GM23338 (cell line): ENCODE measurements at regions not wholly inside any gene's neighbourhood (a gene's known extent, or its start where the extent isn't known, plus 50 kb on each side); places are given as distances from the start of the nearest gene placed in this dataset.

Experiments used
- ATAC-seq: fragments of 200-7000 bp; cut with Tn5 transposase; 3 replicates; pipeline ENCODE4 v1.9.1; 2020
- DNase-seq: peaks from one replicate; pipeline ENCODE4 v3.0.0-alpha.2; 2015; ENCODE audit warnings: low spot score
- H2AFZ ChIP-seq: fragments of 200-600 bp; sonication (generic); 2 replicates; pipeline ENCODE4 v1.8.0; 2016; ENCODE audit warnings: antibody characterized with exemption, mild to moderate bottlenecking, moderate library complexity
- H3F3A ChIP-seq: fragments of 200-600 bp; sonication (generic); replicated peaks from 2 replicates; pipeline ENCODE4 v1.8.0; 2017; ENCODE audit warnings: antibody characterized with exemption, mixed run types, low read depth
- H3K27ac ChIP-seq: fragments of 200-600 bp; sonication (generic); 2 replicates; pipeline ENCODE4 v1.6.1; 2016; ENCODE audit warnings: low read depth
- H3K27me3 ChIP-seq: fragments of 200-600 bp; sonication (generic); 2 replicates; pipeline ENCODE4 v1.8.0; 2016; ENCODE audit warnings: mild to moderate bottlenecking, mixed run types, moderate library complexity; ENCODE audit not compliant: insufficient read depth
- H3K36me3 ChIP-seq: fragments of 200-600 bp; sonication (generic); 2 replicates; pipeline ENCODE4 v1.8.0; 2016; ENCODE audit warnings: mild to moderate bottlenecking; ENCODE audit not compliant: insufficient read depth
- H3K4me1 ChIP-seq: fragments of 200-600 bp; sonication (generic); 2 replicates; pipeline ENCODE4 v1.8.0; 2016; ENCODE audit warnings: mild to moderate bottlenecking, moderate library complexity; ENCODE audit not compliant: insufficient read depth
- H3K4me2 ChIP-seq: fragments of 200-600 bp; sonication (generic); 2 replicates; pipeline ENCODE4 v1.7.1; 2017; ENCODE audit warnings: mixed run types
- H3K4me3 ChIP-seq: fragments of 200-600 bp; sonication (generic); 2 replicates; pipeline ENCODE4 v1.6.1; 2016; ENCODE audit warnings: mixed run types
- H3K79me2 ChIP-seq: fragments of 200-600 bp; sonication (generic); replicated peaks from 2 replicates; pipeline ENCODE4 v1.8.0; 2017; ENCODE audit warnings: mild to moderate bottlenecking; ENCODE audit not compliant: insufficient read depth
- H3K9me2 ChIP-seq: fragments of 200-600 bp; sonication (generic); 2 replicates; pipeline ENCODE4 v1.8.0; 2017; ENCODE audit not compliant: insufficient read depth
- H4K20me1 ChIP-seq: fragments of 200-600 bp; sonication (generic); replicated peaks from 2 replicates; pipeline ENCODE4 v1.8.0; 2017; ENCODE audit warnings: mild to moderate bottlenecking; ENCODE audit not compliant: insufficient read depth
- H3K27ac Mint-ChIP-seq: 2 replicates; pipeline ENCODE4 v1.8.0; 2020; ENCODE audit warnings: inconsistent platforms, mild to moderate bottlenecking, moderate library complexity, mixed read lengths
- H3K27me3 Mint-ChIP-seq: 3 replicates; pipeline ENCODE4 v1.8.0; 2022; ENCODE audit warnings: low read depth, mild to moderate bottlenecking, moderate library complexity, mixed read lengths, inconsistent platforms; ENCODE audit not compliant: insufficient read depth, poor library complexity
- H3K36me3 Mint-ChIP-seq: 3 replicates; pipeline ENCODE4 v1.8.0; 2021; ENCODE audit warnings: low read depth, mild to moderate bottlenecking, inconsistent platforms, moderate library complexity, mixed read lengths
- H3K4me1 Mint-ChIP-seq: 3 replicates; pipeline ENCODE4 v1.8.0; 2020; ENCODE audit warnings: mild to moderate bottlenecking, inconsistent platforms, mixed read lengths
- H3K4me3 Mint-ChIP-seq: 3 replicates; pipeline ENCODE4 v1.8.0; 2021; ENCODE audit warnings: moderate library complexity, mild to moderate bottlenecking, inconsistent platforms, mixed read lengths
- H3K9me3 Mint-ChIP-seq: 3 replicates; pipeline ENCODE4 v1.8.0; 2020; ENCODE audit warnings: moderate library complexity, mild to moderate bottlenecking, inconsistent platforms, mixed read lengths
- CREB1 ChIP-seq: fragments of 250-450 bp; sonication (Bioruptor Pico); IDR thresholded peaks from 2 replicates; pipeline ENCODE4 v1.5.0; 2020; ENCODE audit warnings: low read depth, mild to moderate bottlenecking, moderate library complexity
- EZH2 ChIP-seq: fragments of 200-600 bp; sonication (generic); IDR thresholded peaks from one replicate; pipeline ENCODE4 v1.8.0; 2017; ENCODE audit warnings: antibody characterized with exemption, mild to moderate bottlenecking, low read depth; ENCODE audit not compliant: unreplicated experiment
- EZH2phosphoT487 ChIP-seq: fragments of 200-600 bp; sonication (generic); IDR thresholded peaks from one replicate; pipeline ENCODE4 v1.8.1; 2018; ENCODE audit warnings: antibody characterized with exemption; ENCODE audit not compliant: unreplicated experiment
- JUNB ChIP-seq: IDR thresholded peaks from one replicate; pipeline ENCODE4 v1.6.1; 2016; ENCODE audit warnings: antibody characterized with exemption; ENCODE audit not compliant: unreplicated experiment
- NANOG ChIP-seq: IDR thresholded peaks from 2 replicates; pipeline ENCODE4 v1.6.1; 2016; ENCODE audit warnings: antibody characterized with exemption, borderline replicate concordance
- POLR2AphosphoS5 ChIP-seq: IDR thresholded peaks from 2 replicates; pipeline ENCODE4 v1.6.1; 2016; ENCODE audit warnings: antibody characterized with exemption, low read depth
- REST ChIP-seq: IDR thresholded peaks from one replicate; pipeline ENCODE4 v1.6.1; 2018; ENCODE audit warnings: antibody characterized with exemption; ENCODE audit not compliant: unreplicated experiment
- STAT1 ChIP-seq: IDR thresholded peaks from one replicate; pipeline ENCODE4 v1.6.1; 2016; ENCODE audit warnings: antibody characterized with exemption; ENCODE audit not compliant: unreplicated experiment
- ZNF114 ChIP-seq: fragments of 250-450 bp; sonication (Bioruptor Pico); IDR thresholded peaks from 2 replicates; pipeline ENCODE4 v1.5.0; 2020; ENCODE audit warnings: mild to moderate bottlenecking, moderate library complexity
- ZNF331 ChIP-seq: fragments of 250-450 bp; sonication (Bioruptor Pico); IDR thresholded peaks from 2 replicates; pipeline ENCODE4 v1.5.0; 2020; ENCODE audit warnings: low read depth, mild to moderate bottlenecking, moderate library complexity
- ZNF462 ChIP-seq: fragments of 250-450 bp; sonication (Bioruptor Pico); IDR thresholded peaks from 2 replicates; pipeline ENCODE4 v1.5.0; 2020; ENCODE audit warnings: mild to moderate bottlenecking, moderate library complexity
- TF ChIP-seq, protein P1 (sequence below), 2 experiments: fragments of 200-600 bp in 1 of 2; sonication (generic) in 1 of 2; conservative IDR thresholded peaks; 2 replicates each; pipeline versions ENCODE4 v1.5.1 to v1.6.1; 2016 to 2017; ENCODE audit warnings: antibody characterized with exemption in 2 of 2, low read depth in 2 of 2, mild to moderate bottlenecking in 2 of 2, moderate library complexity in 1 of 2
- TF ChIP-seq, protein P2 (sequence below): IDR thresholded peaks from 2 replicates; pipeline ENCODE4 v1.6.1; 2016; ENCODE audit warnings: antibody characterized with exemption

DNA sequence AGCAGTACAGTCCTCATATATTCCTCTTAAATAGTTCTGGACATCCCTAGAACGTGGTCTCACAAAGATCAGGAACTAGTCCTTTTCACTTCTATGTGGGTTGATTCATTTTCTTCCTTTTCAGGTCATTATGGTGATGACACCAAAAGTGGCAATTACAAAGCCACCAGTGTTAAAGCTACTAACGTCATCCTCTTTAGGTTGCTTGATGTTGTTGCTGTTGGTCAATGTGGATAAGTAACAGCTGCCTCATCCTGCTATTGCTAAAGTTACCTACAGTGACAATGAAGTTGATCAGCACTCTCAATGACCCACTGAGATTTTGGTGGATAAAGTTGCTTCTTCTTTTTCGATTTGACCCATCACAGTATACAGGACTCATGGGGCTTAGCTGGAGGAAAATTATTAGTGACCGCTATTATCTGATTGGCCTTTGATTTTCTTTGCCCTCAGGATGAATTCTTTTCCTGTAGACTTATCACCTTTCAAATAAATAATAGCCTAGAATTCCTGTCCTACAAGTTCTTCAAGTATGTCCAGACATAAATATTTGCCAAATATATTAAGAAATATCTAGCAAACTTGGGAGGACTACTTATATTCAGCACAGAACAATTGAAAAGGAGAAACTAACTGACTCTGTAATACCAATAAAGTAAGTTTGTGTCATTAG, 54.0 kb upstream of the ATP2B1 start (continued):
- no peak for TF ChIP-seq JUNB
- no peak for TF ChIP-seq STAT1
- TF ChIP-seq EZH2phosphoT487: no peak

GRCh38 chr12:89760783-89761182, 52.1 kb upstream of the ATP2B1 start:
- no peaks in the 10 kb centered on the region for H4K20me1 ChIP-seq
- no peaks in the 10 kb centered on the region for H3K4me1 Mint-ChIP-seq
- H3K4me2 ChIP-seq: no peak overlapping the region
- peaks cover 3% of the 10 kb centered on the region for H3K27me3 Mint-ChIP-seq
- no peak overlapping the region for H3K4me3 ChIP-seq
- no peak overlapping the region for H3K27ac ChIP-seq
- no peaks in the 10 kb centered on the region for H3K9me3 Mint-ChIP-seq
- H3K27me3 ChIP-seq: no peaks in the 10 kb centered on the region
- H3K36me3 Mint-ChIP-seq: no peaks in the 10 kb centered on the region
- H3K79me2 ChIP-seq: no peaks in the 10 kb centered on the region
- no peak overlapping the region for H2AFZ ChIP-seq
- H3K36me3 ChIP-seq: no peaks in the 10 kb centered on the region
- DNase-seq: no peak
- no peak overlapping the region for H3K4me3 Mint-ChIP-seq
- ATAC-seq: no peak
- H3K4me1 ChIP-seq: no peaks in the 10 kb centered on the region
- 0 out of 2 replicates have a peak, but pooled peaks cover 3% of the 10 kb centered on the region for H3K9me2 ChIP-seq
- H3K27ac Mint-ChIP-seq: no peak overlapping the region
- TF ChIP-seq ZNF114 (CRISPR knock-in tag): no peak
- no peak for TF ChIP-seq ZNF462 (CRISPR knock-in tag)
- TF ChIP-seq REST: no peak
- no peak for TF ChIP-seq POLR2AphosphoS5
- TF ChIP-seq, protein P1, sequence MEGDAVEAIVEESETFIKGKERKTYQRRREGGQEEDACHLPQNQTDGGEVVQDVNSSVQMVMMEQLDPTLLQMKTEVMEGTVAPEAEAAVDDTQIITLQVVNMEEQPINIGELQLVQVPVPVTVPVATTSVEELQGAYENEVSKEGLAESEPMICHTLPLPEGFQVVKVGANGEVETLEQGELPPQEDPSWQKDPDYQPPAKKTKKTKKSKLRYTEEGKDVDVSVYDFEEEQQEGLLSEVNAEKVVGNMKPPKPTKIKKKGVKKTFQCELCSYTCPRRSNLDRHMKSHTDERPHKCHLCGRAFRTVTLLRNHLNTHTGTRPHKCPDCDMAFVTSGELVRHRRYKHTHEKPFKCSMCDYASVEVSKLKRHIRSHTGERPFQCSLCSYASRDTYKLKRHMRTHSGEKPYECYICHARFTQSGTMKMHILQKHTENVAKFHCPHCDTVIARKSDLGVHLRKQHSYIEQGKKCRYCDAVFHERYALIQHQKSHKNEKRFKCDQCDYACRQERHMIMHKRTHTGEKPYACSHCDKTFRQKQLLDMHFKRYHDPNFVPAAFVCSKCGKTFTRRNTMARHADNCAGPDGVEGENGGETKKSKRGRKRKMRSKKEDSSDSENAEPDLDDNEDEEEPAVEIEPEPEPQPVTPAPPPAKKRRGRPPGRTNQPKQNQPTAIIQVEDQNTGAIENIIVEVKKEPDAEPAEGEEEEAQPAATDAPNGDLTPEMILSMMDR (conservative IDR thresholded peaks at IDR 0.05; ENCODE audit: low read depth in 2 of 2): no peak
- TF ChIP-seq ZNF331: no peak
- TF ChIP-seq, protein P2, sequence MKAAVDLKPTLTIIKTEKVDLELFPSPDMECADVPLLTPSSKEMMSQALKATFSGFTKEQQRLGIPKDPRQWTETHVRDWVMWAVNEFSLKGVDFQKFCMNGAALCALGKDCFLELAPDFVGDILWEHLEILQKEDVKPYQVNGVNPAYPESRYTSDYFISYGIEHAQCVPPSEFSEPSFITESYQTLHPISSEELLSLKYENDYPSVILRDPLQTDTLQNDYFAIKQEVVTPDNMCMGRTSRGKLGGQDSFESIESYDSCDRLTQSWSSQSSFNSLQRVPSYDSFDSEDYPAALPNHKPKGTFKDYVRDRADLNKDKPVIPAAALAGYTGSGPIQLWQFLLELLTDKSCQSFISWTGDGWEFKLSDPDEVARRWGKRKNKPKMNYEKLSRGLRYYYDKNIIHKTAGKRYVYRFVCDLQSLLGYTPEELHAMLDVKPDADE: no peak
- no peak for TF ChIP-seq EZH2phosphoT487
- no peak for TF ChIP-seq CREB1 (CRISPR knock-in tag)
- no peak for TF ChIP-seq STAT1
- TF ChIP-seq EZH2: no peak
- TF ChIP-seq JUNB: no peak
- no peak for TF ChIP-seq NANOG
- no peaks in the 10 kb centered on the region for H3F3A ChIP-seq
